ENCODE measurements at regions not wholly inside any gene's neighbourhood (a gene's known extent, or its start where the extent isn't known, plus 50 kb on each side); places are given as distances from the start of the nearest gene placed in this dataset.
"Not testable (repeated sequence)": the region's sequence is repeated elsewhere in the genome, so short reads cannot be mapped to it uniquely, and the experiment has no call there.

DNA sequence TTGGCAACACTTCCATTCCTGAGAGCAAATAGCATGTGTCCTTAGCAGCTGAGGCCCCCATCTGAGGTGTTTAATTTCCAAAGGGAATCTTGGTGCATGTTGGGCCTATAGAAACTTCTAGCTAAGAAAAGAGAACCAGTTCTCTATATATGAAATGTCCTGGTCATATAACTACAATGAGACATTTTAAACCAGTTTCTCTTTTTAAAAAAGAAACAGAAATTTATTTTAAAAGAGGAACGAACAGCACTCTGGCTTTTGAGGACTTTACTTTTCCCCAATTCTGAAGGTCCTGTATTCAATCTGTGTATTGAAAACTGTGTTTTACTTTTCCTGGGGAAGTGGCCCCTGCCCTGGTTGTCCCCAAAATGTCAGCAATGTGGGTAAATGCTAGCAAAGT lies 94.0 kb upstream of the FOXN2 start:
- DNase-seq (ENCODE audit: low spot score): no peak

DNA sequence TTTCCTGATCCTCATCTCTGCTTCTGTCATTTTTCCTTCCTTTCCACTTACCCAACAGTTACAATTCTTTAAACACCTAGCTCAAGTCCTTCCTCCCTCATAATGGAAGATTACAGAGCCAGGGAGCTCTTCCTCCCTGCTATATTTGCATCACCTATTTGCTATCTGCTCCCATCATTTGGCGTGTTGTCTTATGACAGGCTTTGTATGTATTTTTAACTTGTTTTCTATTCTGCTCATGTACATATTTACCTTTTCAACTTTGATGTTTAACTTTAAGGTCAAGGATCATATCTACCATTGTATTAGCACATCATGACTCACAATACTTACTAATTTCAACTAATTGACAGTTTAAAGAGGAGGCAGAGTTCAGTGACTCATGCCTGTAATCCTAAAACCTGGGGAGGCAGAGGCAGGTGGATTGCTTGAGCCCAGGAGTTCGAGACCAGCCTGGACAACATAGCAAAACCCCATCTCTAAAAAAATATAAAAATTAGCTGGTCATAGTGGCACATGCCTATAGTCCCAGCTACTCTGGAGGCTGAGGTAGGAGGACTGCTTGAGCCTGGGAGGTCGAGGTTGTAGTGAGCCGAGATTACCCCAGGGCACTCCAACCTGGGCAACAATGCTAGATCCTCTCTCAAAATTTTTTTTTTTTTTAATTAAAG lies 92.5 kb upstream of the FOXN2 start:
- no peak for DNase-seq (ENCODE audit: low spot score)

DNA sequence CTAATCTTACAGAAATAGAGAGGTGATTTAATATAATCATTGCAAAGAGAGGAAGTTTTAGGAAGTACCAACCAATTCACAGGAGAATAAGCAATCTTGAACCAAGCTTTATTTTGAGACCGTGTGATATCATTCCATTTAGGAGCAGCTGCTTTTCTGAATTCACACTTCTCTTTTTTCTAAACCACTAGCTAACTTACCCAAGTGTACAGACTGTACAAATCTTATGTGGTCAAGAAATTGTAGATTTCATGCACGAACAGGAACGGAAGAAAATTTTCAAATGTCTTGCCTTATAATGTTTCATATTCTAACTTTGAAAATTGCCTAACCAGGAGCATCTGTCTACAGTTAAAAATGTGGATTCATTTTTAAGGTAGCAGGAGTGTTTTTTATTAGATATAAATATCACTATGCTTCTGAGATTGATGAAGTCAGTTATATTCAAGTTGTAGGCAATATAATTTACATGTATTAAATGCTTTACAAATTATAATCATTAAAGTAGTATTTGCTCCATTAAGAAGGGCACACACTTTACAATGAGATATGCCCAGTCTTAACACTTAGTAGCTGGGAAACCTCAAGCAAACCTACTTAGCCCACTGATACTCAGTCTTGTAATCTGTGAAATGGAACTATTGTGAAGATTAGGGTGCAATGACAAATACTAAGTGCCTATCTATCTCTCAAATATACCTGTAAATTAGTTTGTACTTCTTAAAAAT lies 86.7 kb upstream of the FOXN2 start:
- DNase-seq (ENCODE audit: low spot score): no peak

DNA sequence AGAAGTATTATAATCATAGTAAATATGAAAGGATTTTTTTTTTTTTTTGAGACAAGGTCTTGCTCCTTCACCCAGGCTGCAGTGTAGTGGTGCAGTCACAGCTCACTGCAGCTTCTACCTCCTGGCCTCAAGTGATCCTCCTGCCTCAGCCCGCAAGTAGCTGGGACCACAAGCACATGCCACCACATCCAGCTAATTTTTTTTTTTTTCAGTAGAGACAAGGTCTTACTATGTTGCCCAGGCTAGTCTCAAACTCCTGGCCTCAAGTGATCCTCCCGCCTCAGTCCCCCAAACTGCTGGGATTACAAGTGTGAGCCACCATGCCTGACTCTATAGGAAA lies 86.2 kb upstream of the FOXN2 start:
- no peak for DNase-seq (ENCODE audit: low spot score)

DNA sequence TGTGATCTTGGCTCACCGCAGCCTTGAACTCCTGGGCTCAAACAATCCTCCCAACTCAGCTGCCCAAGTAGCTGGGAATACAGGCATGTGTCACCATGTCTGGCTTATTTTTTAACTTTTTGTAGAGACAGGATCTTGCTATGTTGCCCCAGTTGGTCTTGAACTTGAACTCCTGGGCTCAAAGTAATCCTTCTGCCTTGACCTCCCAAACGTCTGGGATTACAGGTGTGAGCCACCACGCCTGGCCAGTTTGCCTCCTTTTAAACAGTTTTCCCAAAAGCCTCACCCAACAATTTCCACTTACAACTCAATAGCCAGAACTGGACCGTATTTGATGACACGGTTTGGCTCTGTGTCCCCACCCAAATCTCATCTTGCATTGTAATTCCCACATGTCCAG lies 85.4 kb upstream of the FOXN2 start:
- no peak for DNase-seq (ENCODE audit: low spot score)

DNA sequence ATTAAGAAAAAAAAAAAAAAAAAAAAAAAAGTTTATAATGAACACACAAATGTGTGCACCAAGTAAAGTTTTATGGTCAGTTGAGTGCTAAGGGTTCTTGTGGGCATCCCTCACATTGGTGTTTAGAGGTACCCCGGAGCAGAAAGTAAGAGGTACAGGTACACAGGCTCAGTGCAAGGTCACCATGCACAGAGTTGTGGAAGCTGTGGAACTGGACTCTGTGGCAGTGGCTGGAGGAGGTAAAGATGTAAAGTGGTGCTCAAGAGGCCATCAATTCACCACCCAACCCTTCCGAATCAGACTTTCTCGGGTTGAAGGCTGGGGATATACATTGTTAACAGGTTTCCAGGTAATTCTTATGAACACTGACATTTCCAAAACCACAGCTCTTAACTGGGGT lies 83.6 kb upstream of the FOXN2 start:
- no peak for DNase-seq (ENCODE audit: low spot score)

DNA sequence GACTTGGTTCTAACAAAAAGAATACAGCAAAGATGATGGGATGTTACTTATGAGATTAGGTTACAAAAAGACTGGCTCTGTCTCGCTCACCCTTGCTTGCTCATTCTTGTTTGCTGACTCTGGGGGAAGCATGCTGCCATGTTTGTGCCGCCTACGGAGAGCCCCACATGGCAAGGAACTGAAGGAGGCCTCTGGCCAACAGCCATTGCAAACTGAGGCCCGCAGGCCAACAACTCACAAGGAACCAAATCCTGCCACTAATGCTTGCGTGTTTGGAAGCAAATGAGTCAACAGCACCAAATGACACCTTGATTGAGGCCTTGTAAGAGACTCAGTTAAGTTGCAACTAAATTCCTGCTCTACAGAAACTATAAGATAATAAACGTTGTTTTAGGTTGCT lies 82.1 kb upstream of the FOXN2 start:
- DNase-seq (ENCODE audit: low spot score): no peak

DNA sequence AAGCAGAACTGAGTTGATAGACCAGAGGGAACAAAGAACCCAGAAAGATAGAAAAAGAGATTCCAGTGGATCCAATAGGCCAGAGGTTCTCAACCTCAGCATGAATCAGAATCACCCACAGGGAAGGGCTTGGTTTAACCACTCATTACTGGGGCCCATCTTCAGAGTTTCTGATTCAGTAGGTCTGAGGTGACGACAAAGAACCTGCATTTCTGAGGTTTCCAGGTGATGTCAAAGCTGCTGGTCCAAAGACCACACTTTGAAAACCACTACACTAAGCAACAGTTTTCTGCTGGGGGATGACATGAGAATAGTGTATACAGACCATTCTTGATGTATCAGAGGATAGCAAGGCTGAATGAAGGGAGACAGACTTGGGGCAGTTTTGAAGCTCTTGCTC lies 81.5 kb upstream of the FOXN2 start:
- peak; percentile 33 for DNase-seq (ENCODE audit: low spot score)

DNA sequence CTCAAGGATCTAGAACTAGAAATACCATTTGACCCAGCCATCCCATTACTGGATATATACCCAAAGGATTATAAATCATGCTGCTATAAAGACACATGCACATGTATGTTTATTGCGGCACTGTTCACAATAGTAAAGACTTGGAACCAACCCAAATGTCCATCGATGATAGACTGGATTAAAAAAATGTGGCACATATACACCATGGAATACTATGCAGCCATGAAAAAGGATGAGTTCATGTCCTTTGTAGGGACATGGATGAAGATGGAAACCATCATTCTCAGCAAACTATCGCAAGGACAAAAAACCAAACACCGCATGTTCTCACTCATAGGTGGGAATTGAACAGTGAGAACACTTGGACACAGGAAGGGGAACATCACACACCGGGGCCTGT lies 80.7 kb upstream of the FOXN2 start:
- not testable (repeated sequence) for DNase-seq (ENCODE audit: low spot score)

DNA sequence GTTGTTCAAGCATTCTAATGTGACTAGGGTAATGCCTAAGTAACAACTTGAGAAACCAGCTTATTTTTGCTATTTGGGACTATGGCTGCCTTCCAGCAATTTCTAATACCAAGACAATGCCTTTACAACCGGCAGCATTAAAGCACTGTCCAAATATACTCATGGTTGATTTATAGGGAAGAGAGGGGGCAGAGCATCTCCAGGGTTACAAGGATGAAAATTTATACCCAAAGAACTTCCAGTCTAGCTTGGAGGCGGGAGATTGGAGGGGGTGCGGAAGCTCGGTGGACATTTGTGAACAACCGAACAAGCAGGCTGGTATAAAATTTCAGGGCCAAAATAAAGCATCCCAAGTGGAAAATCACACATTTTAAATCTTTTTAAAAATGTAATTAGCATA lies 79.4 kb upstream of the FOXN2 start:
- no peak for DNase-seq (ENCODE audit: low spot score)

DNA sequence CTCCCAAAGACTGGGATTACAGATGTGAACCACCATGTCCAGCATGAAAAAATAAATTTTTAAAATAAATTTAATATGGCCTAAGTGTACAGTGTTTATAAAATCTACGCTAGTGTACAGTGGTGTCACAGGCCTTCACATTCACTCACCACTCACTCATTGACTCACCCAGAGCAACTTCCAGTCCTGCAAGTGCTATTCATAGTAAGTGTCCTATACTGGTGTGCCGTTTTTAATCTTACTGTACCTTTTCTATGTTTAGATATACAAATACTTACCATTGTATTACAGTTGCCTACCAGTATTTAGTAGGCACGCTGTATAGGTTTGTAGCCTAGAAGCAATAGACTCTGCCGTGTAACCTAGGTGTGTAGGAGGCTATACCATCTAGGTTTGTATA lies 76.1 kb upstream of the FOXN2 start:
- no peak for DNase-seq (ENCODE audit: low spot score)

DNA sequence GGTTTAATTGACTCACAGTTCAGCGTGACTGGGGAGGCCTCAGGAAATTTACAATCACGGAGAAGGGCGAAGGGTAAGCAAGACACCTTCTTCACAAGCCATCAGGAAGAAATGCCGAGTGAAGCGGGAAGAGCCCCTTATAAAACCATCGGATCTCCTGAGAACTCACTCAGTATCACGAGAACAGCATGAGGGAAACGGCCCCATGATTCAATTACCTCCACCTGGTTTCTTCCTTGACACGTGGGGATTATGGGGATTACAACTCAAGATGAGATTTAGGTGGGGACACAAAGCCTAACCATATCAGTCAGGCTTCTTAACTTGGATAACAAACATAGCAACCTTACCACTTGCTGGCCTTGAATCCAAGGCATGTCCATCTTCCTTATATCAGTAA lies 73.6 kb upstream of the FOXN2 start:
- DNase-seq (ENCODE audit: low spot score): no peak

DNA sequence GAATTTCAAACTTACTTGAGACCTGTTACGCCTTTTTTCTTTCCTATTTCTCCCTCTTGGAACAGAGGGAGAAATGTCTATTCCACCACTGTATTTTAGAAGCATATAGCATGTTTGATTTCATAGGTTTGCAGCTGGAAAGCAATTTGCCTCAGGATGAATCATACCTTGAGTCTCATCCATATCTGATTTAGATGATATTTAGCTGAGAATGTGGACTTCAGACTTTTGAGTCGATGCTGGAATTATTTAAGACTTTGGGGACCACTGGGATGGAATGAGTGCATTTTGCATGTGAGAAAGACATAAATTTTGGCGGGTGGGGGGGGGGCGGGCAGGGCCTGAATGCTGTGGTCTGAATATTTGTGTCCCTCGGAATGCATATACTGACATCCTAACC lies 67.3 kb upstream of the FOXN2 start:
- no peak for DNase-seq (ENCODE audit: low spot score)

DNA sequence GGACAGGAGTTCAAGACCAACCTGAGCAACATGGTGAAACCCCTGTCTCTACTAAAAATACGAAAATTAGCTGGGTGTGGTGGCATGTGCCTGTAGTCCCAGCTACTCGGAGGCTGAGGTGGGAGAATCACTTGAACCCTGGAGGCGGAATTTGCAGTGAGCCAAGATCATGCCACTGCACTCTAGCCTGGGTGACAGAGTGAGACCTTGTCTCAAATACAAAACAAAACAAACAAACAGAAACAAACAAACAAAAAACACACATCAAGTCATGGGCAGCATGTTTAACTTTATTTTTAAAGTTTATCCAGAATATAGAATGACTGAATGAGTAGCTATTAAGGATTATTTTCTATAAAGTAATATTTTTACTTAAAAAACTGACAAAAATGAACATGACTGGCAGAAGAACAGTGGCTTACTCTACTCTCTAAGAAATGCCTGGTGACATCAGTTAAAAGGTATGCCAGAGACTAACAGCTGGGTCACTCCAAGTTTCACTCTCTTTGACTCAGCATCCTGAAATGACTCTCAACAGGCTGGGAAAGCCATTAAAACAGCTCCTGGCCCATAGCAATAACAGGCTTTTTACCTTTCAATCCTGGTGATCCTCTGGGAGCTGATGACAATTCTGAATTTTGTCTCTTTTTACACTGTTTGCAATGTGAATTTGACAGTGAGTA lies 66.1 kb upstream of the FOXN2 start:
- DNase-seq (ENCODE audit: low spot score): peak; percentile 63

DNA sequence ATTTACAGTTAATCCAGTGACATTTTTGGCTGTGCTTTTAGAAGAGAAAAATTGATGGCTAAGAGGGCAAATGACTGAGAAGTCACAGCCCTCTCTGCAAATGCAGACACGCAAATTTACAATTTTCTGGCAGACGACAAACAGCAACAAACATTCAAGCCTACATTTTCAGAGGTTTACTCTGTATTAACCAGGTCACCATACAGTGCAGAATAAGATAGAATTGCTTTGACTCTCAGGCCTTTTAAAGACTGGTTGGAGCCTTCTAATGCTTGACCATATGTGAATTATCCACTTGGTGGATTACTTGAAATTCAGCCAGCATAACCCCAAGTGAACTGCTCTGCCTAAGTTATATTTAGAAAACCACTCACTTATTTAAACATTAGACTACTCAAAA lies 65.5 kb upstream of the FOXN2 start:
- DNase-seq (ENCODE audit: low spot score): no peak

DNA sequence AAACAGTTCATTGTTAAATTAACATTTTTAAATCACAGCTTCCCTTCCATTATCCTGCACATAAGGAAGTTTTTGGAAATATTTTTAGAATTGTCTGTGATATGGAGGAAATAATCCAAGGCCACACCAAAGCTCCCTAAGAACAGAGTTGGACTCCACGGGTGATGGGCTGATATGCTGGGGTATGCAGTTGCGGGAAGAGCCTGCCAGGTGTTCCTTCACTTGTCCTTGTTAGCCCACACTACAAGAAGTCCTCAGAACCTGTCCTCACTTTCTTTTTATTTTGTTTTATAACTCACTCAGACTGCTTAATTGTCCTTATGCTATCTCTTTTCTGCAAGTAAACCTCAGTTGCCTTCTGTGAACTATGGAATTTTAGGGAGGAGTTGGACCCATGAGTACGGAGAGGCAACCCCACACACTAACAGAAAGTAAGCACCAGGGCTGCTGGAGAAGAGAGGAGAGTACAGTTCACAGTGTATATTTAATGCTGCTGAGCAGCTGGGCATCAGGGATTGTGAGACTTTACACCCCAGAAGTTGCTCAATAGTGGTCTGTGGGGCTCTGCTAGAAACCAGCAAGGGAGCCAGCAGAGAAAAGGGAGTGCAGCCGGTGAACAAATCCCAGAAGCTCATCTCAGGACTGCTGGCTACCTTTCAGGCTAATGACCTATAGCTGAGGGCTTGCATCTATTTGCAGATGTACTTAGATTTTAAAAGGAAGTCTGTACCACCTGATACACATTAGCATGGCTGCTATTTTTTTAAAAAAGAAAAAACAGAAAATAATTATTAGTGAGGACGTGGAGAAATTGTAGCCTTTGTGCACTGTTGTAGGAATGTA lies 64.6 kb upstream of the FOXN2 start:
- no peak for DNase-seq (ENCODE audit: low spot score)

DNA sequence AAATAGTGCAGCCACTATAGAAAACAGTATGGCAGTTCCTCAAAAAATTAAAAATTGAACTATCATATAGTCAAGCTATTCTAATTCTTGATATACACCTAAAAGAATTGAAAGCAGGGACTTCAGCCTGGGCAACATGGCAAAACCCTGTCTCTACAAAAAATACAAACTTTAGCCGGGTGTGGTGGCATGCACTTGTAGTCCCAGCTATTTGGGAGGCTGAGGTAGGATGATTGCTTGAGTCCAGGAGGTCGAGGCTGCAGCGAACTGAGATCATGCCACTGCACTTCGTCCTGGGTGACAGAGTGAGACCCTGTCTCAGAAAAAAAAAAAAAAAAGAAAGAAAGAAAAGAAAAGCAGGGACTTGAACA lies 64.0 kb upstream of the FOXN2 start:
- DNase-seq (ENCODE audit: low spot score): no peak

DNA sequence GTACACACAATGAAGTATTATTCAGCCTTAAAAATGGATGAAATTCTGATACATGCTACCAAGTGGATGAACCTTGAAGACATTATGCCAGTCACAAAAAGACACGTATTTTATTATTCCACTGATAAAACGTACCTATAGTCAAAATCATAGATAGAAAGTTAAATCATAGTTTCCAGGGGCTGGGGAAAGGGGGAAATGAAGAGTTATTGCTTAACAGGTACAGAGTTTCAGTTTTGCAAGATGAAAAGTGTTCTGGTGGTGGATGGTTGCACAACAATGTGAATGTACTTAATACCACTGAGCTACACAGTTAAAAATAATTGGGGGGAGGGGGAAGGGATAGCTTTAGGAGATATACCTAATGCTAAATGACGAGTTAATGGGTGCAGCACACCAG lies 63.5 kb upstream of the FOXN2 start:
- DNase-seq (ENCODE audit: low spot score): peak; percentile 48

DNA sequence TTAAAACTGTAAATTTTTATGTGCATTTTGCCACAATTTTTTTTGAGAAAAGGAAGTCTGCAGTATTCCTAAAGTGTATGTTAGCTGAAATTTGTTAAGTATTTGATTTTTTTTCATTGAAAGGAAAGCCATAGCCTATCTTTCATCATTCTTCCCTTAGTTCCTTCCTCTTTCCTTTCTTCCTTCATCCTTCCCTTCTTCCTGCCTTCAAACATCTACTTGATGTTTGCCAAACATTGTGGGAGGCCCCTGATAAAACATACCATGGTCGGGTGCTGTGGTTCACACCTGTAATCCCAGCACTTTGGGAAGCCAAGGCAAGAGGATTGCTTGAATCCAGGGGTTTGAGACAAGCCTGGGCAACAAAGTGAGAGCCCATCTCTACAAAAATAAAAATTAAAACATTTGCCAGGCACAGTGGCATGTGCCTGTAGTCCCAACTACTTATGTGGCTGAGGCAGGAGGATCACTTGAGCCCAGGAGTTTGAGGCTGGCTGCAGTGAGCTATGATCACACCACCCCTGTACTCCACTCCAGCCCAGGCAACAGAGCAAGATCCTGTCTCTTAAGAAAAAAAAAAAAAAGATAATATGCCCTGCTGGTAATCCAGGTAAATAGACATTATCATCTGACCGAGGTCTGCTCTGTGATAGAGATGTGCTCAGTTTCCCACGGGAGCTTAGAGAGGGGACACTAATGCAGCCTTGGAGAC lies 62.9 kb upstream of the FOXN2 start:
- no peak for DNase-seq (ENCODE audit: low spot score)

DNA sequence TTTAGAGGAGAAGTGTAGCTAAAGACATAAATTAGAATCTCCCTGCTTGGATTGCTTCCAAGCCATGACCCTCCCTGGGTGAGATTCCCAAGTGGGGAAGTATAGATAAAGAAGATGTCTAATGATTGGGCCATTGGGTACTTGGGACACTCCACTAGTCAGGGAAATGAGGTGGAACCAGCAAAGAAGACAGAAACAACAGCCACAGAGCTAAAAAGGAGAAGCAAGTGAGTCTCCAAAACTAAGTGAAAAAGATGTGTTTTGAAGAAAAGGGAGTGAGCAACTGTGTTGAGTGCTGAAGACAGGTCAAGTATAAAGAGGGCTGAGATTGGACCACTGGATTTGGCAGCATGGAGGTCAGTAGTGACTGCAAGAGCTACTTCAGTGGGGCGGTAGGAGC lies 61.2 kb upstream of the FOXN2 start:
- DNase-seq (ENCODE audit: low spot score): no peak

DNA sequence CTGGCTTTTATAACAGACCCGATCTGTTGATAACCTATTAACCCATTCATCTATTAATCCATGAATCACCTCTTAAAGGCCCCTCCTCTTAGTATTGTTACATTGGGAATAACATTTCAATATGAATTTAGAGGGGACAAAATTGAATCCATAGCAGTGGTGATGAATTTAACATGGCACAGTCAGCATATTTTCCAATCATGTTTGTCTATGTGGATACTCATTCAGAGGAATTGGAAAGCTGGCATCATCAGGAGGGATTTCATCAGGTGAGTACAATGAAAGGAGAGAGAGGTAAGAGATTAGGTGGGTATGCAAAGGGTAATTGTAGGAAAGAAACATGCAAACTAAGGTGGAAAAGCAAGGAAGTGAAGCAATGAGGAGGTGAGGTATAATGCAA lies 59.6 kb upstream of the FOXN2 start:
- DNase-seq (ENCODE audit: low spot score): no peak

DNA sequence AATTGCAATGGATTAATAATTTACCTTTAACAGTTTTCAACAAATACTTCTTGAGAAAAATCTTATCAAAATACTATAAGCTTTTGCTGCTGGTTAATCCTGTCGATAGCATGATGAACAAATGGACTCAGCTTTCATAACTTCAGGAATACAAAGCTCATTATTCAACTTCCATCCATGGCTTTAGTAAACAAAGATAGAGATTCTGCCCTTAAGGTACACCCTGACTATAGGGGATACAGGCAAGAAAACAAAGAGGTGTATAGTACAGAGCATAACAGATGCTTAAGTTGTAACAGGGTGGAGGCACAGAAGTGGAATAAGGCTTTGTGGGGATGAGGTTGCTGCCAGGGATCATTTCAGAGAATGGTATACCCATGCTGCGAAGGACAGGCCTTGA lies 57.0 kb upstream of the FOXN2 start:
- no peak for DNase-seq (ENCODE audit: low spot score)

Data from activated CD4-positive, alpha-beta T cell treated with anti-CD3 and anti-CD28 coated beads, Interleukin-2, Interleukin-4, amounts not matched to agents 100 ng/mL and 50 ng/mL, durations not matched to agents 16 hours and 8 hours (primary cell).